ENCODE measurements at regions not wholly inside any gene's neighbourhood (a gene's known extent, or its start where the extent isn't known, plus 50 kb on each side); places are given as distances from the start of the nearest gene placed in this dataset.
A peak's percentile ranks its signal among the peaks of the same experiment; 100 is the strongest.

DNA sequence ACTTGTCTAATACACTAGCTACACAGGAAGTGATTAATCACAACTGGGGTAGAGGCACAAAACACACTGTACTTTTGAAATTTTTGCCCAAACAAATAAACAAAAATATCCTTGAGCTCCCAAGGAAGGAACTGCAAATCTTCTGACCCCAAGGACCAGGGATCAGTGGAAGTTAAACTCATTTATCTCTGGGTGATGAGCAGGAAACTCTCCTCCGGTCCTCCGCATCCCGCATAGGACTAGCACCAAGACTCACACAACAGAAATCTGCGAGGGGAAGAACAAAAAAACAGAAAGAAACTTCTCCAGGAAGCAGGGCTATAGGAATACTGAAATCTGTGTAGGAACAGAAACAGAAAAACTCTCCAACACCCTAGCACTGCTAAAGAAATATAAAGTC, 650.3 kb downstream of the DCDC2C start:
- H3K9me3 ChIP-seq (ENCODE audit: insufficient read depth, low read length), result no peaks in the 10 kb centered on the region
- no peaks in the 10 kb centered on the region for H4K20me1 ChIP-seq (ENCODE audit: low read depth, low read length)
- no peaks in the 10 kb centered on the region for H3K79me2 ChIP-seq (ENCODE audit: insufficient read depth, low read length)
- no peak overlapping the region for H2AFZ ChIP-seq (ENCODE audit: low read depth, low read length, severe bottlenecking)
- H3K27ac ChIP-seq (ENCODE audit: low read depth, low read length), result no peak overlapping the region
- H3K27me3 ChIP-seq (ENCODE audit: low read length), result no peaks in the 10 kb centered on the region
- H3K36me3 ChIP-seq (ENCODE audit: low read length), result no peaks in the 10 kb centered on the region
- no peak overlapping the region for H3K4me2 ChIP-seq (ENCODE audit: low read depth, low read length, poor library complexity, severe bottlenecking)
- H3K9me2 ChIP-seq (replicated peaks; ENCODE audit: insufficient read depth, low read length), result no peaks in the 10 kb centered on the region
- TF ChIP-seq, protein P1, sequence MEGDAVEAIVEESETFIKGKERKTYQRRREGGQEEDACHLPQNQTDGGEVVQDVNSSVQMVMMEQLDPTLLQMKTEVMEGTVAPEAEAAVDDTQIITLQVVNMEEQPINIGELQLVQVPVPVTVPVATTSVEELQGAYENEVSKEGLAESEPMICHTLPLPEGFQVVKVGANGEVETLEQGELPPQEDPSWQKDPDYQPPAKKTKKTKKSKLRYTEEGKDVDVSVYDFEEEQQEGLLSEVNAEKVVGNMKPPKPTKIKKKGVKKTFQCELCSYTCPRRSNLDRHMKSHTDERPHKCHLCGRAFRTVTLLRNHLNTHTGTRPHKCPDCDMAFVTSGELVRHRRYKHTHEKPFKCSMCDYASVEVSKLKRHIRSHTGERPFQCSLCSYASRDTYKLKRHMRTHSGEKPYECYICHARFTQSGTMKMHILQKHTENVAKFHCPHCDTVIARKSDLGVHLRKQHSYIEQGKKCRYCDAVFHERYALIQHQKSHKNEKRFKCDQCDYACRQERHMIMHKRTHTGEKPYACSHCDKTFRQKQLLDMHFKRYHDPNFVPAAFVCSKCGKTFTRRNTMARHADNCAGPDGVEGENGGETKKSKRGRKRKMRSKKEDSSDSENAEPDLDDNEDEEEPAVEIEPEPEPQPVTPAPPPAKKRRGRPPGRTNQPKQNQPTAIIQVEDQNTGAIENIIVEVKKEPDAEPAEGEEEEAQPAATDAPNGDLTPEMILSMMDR (IDR thresholded peaks at IDR 0.05; ENCODE audit: insufficient read depth, low read length, poor library complexity, severe bottlenecking), result no peak
- no peak for TF ChIP-seq EZH2phosphoT487 (conservative IDR thresholded peaks at IDR 0.05; ENCODE audit: low read length)
- H3K9ac ChIP-seq (ENCODE audit: low read length), result no peak overlapping the region
- H3F3A ChIP-seq (ENCODE audit: insufficient read depth), result no peaks in the 10 kb centered on the region
- no peak overlapping the region for H3K4me3 ChIP-seq (ENCODE audit: insufficient read depth, low read length, poor library complexity, severe bottlenecking)

GRCh38 chr2:4354164-4354563, 650.8 kb downstream of the DCDC2C start:
- no peak overlapping the region for H3K9ac ChIP-seq (ENCODE audit: low read length)
- H3K4me3 ChIP-seq (ENCODE audit: insufficient read depth, low read length, poor library complexity, severe bottlenecking), result no peak overlapping the region
- H4K20me1 ChIP-seq (ENCODE audit: low read depth, low read length), result no peaks in the 10 kb centered on the region
- no peaks in the 10 kb centered on the region for H3F3A ChIP-seq (ENCODE audit: insufficient read depth)
- H2AFZ ChIP-seq (ENCODE audit: low read depth, low read length, severe bottlenecking), result no peak overlapping the region
- H3K27ac ChIP-seq (ENCODE audit: low read depth, low read length), result no peak overlapping the region
- no peaks in the 10 kb centered on the region for H3K79me2 ChIP-seq (ENCODE audit: insufficient read depth, low read length)
- no peaks in the 10 kb centered on the region for H3K9me3 ChIP-seq (ENCODE audit: insufficient read depth, low read length)
- H3K27me3 ChIP-seq (ENCODE audit: low read length), result no peaks in the 10 kb centered on the region
- no peaks in the 10 kb centered on the region for H3K9me2 ChIP-seq (replicated peaks; ENCODE audit: insufficient read depth, low read length)
- no peaks in the 10 kb centered on the region for H3K36me3 ChIP-seq (ENCODE audit: low read length)
- no peak for TF ChIP-seq EZH2phosphoT487 (conservative IDR thresholded peaks at IDR 0.05; ENCODE audit: low read length)
- TF ChIP-seq, protein P1 (IDR thresholded peaks at IDR 0.05; ENCODE audit: insufficient read depth, low read length, poor library complexity, severe bottlenecking), result no peak
- H3K4me2 ChIP-seq (ENCODE audit: low read depth, low read length, poor library complexity, severe bottlenecking), result no peak overlapping the region

- H3K27me3 ChIP-seq (ENCODE audit: low read length), result no peaks in the 10 kb centered on the region
- no peaks in the 10 kb centered on the region for H3K36me3 ChIP-seq (ENCODE audit: low read length)
- H3K79me2 ChIP-seq (ENCODE audit: insufficient read depth, low read length), result no peaks in the 10 kb centered on the region
- no peaks in the 10 kb centered on the region for H3K9me2 ChIP-seq (replicated peaks; ENCODE audit: insufficient read depth, low read length)
- no peaks in the 10 kb centered on the region for H3K9me3 ChIP-seq (ENCODE audit: insufficient read depth, low read length)
- H3F3A ChIP-seq (ENCODE audit: insufficient read depth), result no peaks in the 10 kb centered on the region
- H3K4me3 ChIP-seq (ENCODE audit: insufficient read depth, low read length, poor library complexity, severe bottlenecking), result no peak overlapping the region
- TF ChIP-seq, protein P1 (IDR thresholded peaks at IDR 0.05; ENCODE audit: insufficient read depth, low read length, poor library complexity, severe bottlenecking), result peak; percentile 22
- no peak for TF ChIP-seq EZH2phosphoT487 (conservative IDR thresholded peaks at IDR 0.05; ENCODE audit: low read length)
- H3K9ac ChIP-seq (ENCODE audit: low read length), result no peak overlapping the region
- no peak overlapping the region for H3K27ac ChIP-seq (ENCODE audit: low read depth, low read length)
- H3K4me2 ChIP-seq (ENCODE audit: low read depth, low read length, poor library complexity, severe bottlenecking), result no peak overlapping the region
- no peak overlapping the region for H2AFZ ChIP-seq (ENCODE audit: low read depth, low read length, severe bottlenecking)
- H4K20me1 ChIP-seq (ENCODE audit: low read depth, low read length), result no peaks in the 10 kb centered on the region
Measured at GRCh38 chr2:4354678-4355077, 651.3 kb downstream of the DCDC2C start.
